ENCODE measurements at regions not wholly inside any gene's neighbourhood (a gene's known extent, or its start where the extent isn't known, plus 50 kb on each side); places are given as distances from the start of the nearest gene placed in this dataset.

GRCh38 chr13:109870696-109871370, 84.5 kb upstream of the IRS2 start:
- Histone ChIP-seq H3K4me1 (replicated peaks in 1 of 2; ENCODE audit: control insufficient read depth in 2 of 2, insufficient read depth in 2 of 2, low read length in 2 of 2) (peaks cover 0 to 7% of the 10 kb centered on the region in 2 experiments; a peak in 2 of 5 replicates), H3K4me3 (no peak overlapping the region), H3K9me1 (ENCODE audit: control insufficient read depth, insufficient read depth, low read length) (no peaks in the 10 kb centered on the region), H4K20me1 (replicated peaks; ENCODE audit: control insufficient read depth, insufficient read depth, low read length) (no peaks in the 10 kb centered on the region), H3K79me2 (ENCODE audit: control insufficient read depth, insufficient read depth, low read length) (no peaks in the 10 kb centered on the region), H3K9ac (ENCODE audit: insufficient read depth in 1 of 2, low read depth in 2 of 2, low read length in 2 of 2) (no peak overlapping the region), H3K27ac (ENCODE audit: extremely low read depth, low read depth, low read length) (no peak overlapping the region), H3K36me3 (ENCODE audit: control insufficient read depth, insufficient read depth, low read length) (no peaks in the 10 kb centered on the region), H2AFZ (ENCODE audit: low read depth, low read length) (no peak overlapping the region), H3K4me2 (ENCODE audit: insufficient read depth, low read length) (no peak overlapping the region), H3K27me3 (ENCODE audit: control insufficient read depth in 2 of 2, insufficient read depth in 2 of 2, low read length in 2 of 2) (peaks cover 0 to 15% of the 10 kb centered on the region in 2 experiments; a peak in 3 of 5 replicates), H3K9me3 (replicated peaks; ENCODE audit: control insufficient read depth, insufficient read depth, low read depth, low read length) (no peaks in the 10 kb centered on the region)
- BruUV-seq (replicated peaks) = no TSS peak
- ChIA-PET CTCF (ENCODE audit: low intra/inter-chr PET ratio) (no interaction called here), POLR2A (no interaction called here)
- DNase-seq (ENCODE audit: extremely low read depth in 1 of 4, low spot score in 3 of 4) (no peak), FAIRE-seq (no peak), ATAC-seq (no peak)
- intact Hi-C loops (cut with micrococcal nuclease) = no loop called here
- WGBS (ENCODE audit: insufficient coverage, low coverage, missing lambda C conversion rate) = 21% methylated on average over 8 of the region's 9 CpGs
- in situ Hi-C loops (cut with MboI) = no loop called here
- TF ChIP-seq ZNF316 (IDR thresholded peaks at IDR 0.05) = no peak
- TF ChIP-seq GATAD2B (IDR thresholded peaks at IDR 0.05; ENCODE audit: borderline replicate concordance) = no peak
- no peak for TF ChIP-seq ZNF592 (IDR thresholded peaks at IDR 0.05)
- TF ChIP-seq ZNF354B (CRISPR knock-in tag; IDR thresholded peaks at IDR 0.05) = no peak
- no peak for TF ChIP-seq ZNF740 (CRISPR knock-in tag; IDR thresholded peaks at IDR 0.05)
- no peak for TF ChIP-seq ZNF740 (tag; IDR thresholded peaks at IDR 0.05)
- TF ChIP-seq FOXM1 (IDR thresholded peaks at IDR 0.05; ENCODE audit: low read depth) = no peak
- TF ChIP-seq FOXM1 (CRISPR knock-in tag; IDR thresholded peaks at IDR 0.05; ENCODE audit: low read depth) = no peak
- TF ChIP-seq JUNB (CRISPR knock-in tag; conservative IDR thresholded peaks at IDR 0.05) = no peak
- no peak for TF ChIP-seq RNF2 (IDR thresholded peaks at IDR 0.05)
- TF ChIP-seq RBFOX2 (IDR thresholded peaks at IDR 0.05; ENCODE audit: low read depth, low read length) = no peak
- no peak for TF ChIP-seq PYGO2 (tag; IDR thresholded peaks at IDR 0.05)
- no peak for TF ChIP-seq RUNX1 (IDR thresholded peaks at IDR 0.05; ENCODE audit: low read depth)
- no peak for TF ChIP-seq ETS2 (tag; IDR thresholded peaks at IDR 0.05; ENCODE audit: borderline replicate concordance, poor library complexity, severe bottlenecking)
- TF ChIP-seq PURB (CRISPR knock-in tag; IDR thresholded peaks at IDR 0.05; ENCODE audit: low read depth) = no peak
- no peak for TF ChIP-seq TCF7L2 (IDR thresholded peaks at IDR 0.05; ENCODE audit: low read depth, low read length)
- no peak for TF ChIP-seq TOE1 (IDR thresholded peaks at IDR 0.05; ENCODE audit: borderline replicate concordance)
- TF ChIP-seq TOE1 (CRISPR knock-in tag; IDR thresholded peaks at IDR 0.05; ENCODE audit: borderline replicate concordance, low read depth) = no peak
